ENCODE measurements at regions not wholly inside any gene's neighbourhood (a gene's known extent, or its start where the extent isn't known, plus 50 kb on each side); places are given as distances from the start of the nearest gene placed in this dataset.

DNA sequence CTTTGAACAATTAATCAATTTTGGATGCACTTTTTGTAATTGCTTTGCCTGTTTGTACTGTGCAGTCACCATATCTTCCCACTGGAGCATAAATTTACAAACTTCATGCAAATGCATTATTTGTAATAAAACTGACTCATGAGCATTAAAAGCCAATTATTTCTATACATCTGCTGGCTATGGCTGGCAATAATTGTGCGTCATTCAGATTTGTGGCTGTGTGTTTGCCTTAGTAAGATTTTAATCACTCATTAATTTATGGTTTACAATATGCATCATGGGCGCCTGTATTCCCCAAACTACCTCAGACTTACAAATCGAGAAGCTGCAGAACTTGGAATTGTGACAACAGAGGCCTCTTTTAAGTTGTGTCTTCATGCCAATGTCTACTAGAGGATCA is 132.4 kb upstream of the TRIB2 start:
- no peak for TF ChIP-seq GATA3 (IDR thresholded peaks at IDR 0.05; ENCODE audit: low read depth, low read length)
- no peak for TF ChIP-seq GATA2 (IDR thresholded peaks at IDR 0.05; ENCODE audit: low read depth, low read length)

Data from SH-SY5Y (cell line).